Activated naive CD8-positive, alpha-beta T cell treated with anti-CD3 and anti-CD28 coated beads, Interleukin-2, amount 10 ng/mL, durations not matched to agents 7 days and 5 days (primary cell): ENCODE measurements at regions not wholly inside any gene's neighbourhood (a gene's known extent, or its start where the extent isn't known, plus 50 kb on each side); places are given as distances from the start of the nearest gene placed in this dataset.

Source experiments
- ATAC-seq: fragments of 150-1000 bp; cut with Tn5 transposase; one replicate; pipeline ENCODE4 v1.10.0; 2021; ENCODE audit warnings: low read depth, moderate library complexity
- POLR2A ChIA-PET: fragments of 350-600 bp; sonication (Branson Sonifier 250); formaldehyde crosslinking; loops from one replicate; lab custom pipeline; 2021; ENCODE audit warnings: antibody characterized with exemption; lab: Charles Lee
- DNase-seq: peaks from one replicate; pipeline ENCODE4 v3.0.0; 2021
- H3K27ac Mint-ChIP-seq: one replicate; pipeline ENCODE4 v1.8.0; 2022; ENCODE audit warnings: mild to moderate bottlenecking, mixed read lengths
- H3K27me3 Mint-ChIP-seq: one replicate; pipeline ENCODE4 v1.8.0; 2022; ENCODE audit warnings: mild to moderate bottlenecking, moderate library complexity, mixed read lengths
- H3K36me3 Mint-ChIP-seq: one replicate; pipeline ENCODE4 v1.8.0; 2021; ENCODE audit warnings: mild to moderate bottlenecking, mixed read lengths
- H3K4me1 Mint-ChIP-seq: one replicate; pipeline ENCODE4 v1.8.0; 2021; ENCODE audit warnings: mixed read lengths
- H3K4me3 Mint-ChIP-seq: one replicate; pipeline ENCODE4 v1.8.0; 2022; ENCODE audit warnings: mild to moderate bottlenecking, moderate library complexity, mixed read lengths
- H3K9me3 Mint-ChIP-seq: one replicate; pipeline ENCODE4 v1.8.0; 2021; ENCODE audit warnings: mixed read lengths

- ATAC-seq (no peak), DNase-seq (no peak)
- POLR2A ChIA-PET = no interaction called here
- Mint-ChIP-seq H3K27ac (no peak overlapping the region), H3K36me3 (no peaks in the 10 kb centered on the region), H3K4me3 (no peak overlapping the region), H3K9me3 (no peaks in the 10 kb centered on the region), H3K4me1 (no peaks in the 10 kb centered on the region), H3K27me3 (peaks cover 13% of the 10 kb centered on the region)
Observed at GRCh38 chr1:99594205-99594604, 51.7 kb upstream of the PALMD start.

DNA sequence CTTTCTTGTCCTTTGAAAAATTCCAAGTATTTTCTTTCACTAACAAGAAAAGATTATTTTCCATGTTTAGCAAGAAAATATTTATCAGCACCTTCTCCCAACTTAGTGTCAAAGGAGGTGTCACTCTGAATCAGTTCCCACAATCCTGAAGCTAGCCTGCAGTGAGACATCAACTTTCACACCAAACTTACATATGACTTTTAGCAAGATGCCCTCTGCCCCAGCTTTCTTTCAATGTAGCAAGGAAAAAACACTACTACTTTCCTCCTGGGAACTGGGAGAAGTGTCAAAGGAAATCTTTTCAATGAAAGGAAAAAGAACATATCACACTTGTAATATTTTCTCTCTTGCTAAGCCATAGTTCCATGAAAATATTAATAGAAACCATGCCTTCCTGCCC is 50.9 kb upstream of the PALMD start:
- POLR2A ChIA-PET = no interaction called here
- H3K4me1 Mint-ChIP-seq = no peaks in the 10 kb centered on the region

GRCh38 chr1:99595441-99595840 is 50.5 kb upstream of the PALMD start:
- ATAC-seq = no peak
- no peaks in the 10 kb centered on the region for H3K9me3 Mint-ChIP-seq
- H3K27ac Mint-ChIP-seq = no peak overlapping the region
- no peak for DNase-seq
- no peaks in the 10 kb centered on the region for H3K36me3 Mint-ChIP-seq
- H3K4me1 Mint-ChIP-seq = no peaks in the 10 kb centered on the region
- peaks cover 14% of the 10 kb centered on the region for H3K27me3 Mint-ChIP-seq
- H3K4me3 Mint-ChIP-seq = no peak overlapping the region
- POLR2A ChIA-PET = no interaction called here

More for the DNA sequence above, 50.9 kb upstream of the PALMD start:
- DNase-seq (no peak), ATAC-seq (no peak)
- no peaks in the 10 kb centered on the region for H3K36me3 Mint-ChIP-seq
- H3K4me3 Mint-ChIP-seq = no peak overlapping the region
- no peak overlapping the region for H3K27ac Mint-ChIP-seq
- H3K9me3 Mint-ChIP-seq = no peaks in the 10 kb centered on the region
- peaks cover 13% of the 10 kb centered on the region for H3K27me3 Mint-ChIP-seq
